ENCODE measurements at regions not wholly inside any gene's neighbourhood (a gene's known extent, or its start where the extent isn't known, plus 50 kb on each side); places are given as distances from the start of the nearest gene placed in this dataset.

- H2BK120ac ChIP-seq (ENCODE audit: low read depth, low read length) = no peak overlapping the region
- H3K27me3 ChIP-seq (ENCODE audit: control insufficient read depth, insufficient read depth, low read length) = no peaks in the 10 kb centered on the region
- intact Hi-C loops (cut with micrococcal nuclease) (no loop called here), dilution Hi-C loops (cut with HindIII; ENCODE audit: low sequenced_read_pairs, unreplicated experiment) (no loop called here), in situ Hi-C loops (cut with MboI; ENCODE audit: low sequenced_read_pairs) (loop anchor here (25.0 kb wide), 1 partner anchor 1245 kb away; the partner anchor contains the start of gene TMEM14B)
- H4K5ac ChIP-seq (ENCODE audit: low read depth, low read length) = no peak overlapping the region
- no peak overlapping the region for H3K9ac ChIP-seq (ENCODE audit: low read depth, low read length)
- no peak overlapping the region for H4K91ac ChIP-seq (ENCODE audit: insufficient read depth, low read depth, low read length)
- H3K23ac ChIP-seq (ENCODE audit: low read depth, low read length) = no peak overlapping the region
- no peak overlapping the region for H2AK5ac ChIP-seq (ENCODE audit: low read depth, low read length)
- H4K8ac ChIP-seq (ENCODE audit: low read depth in 2 of 2, low read length in 2 of 2) = no peak overlapping the region
- H3K9me3 ChIP-seq (ENCODE audit: control insufficient read depth, insufficient read depth, low read length) = no peaks in the 10 kb centered on the region
- no peak overlapping the region for H2BK5ac ChIP-seq (ENCODE audit: low read depth, low read length, poor library complexity, severe bottlenecking)
- H3K36me3 ChIP-seq (ENCODE audit: control insufficient read depth, insufficient read depth, low read length) = no peaks in the 10 kb centered on the region
- DNase-seq (no peak), ATAC-seq (ENCODE audit: low read depth) (no peak)
- H3K9me1 ChIP-seq (ENCODE audit: insufficient read depth, low read length) = no peaks in the 10 kb centered on the region
- no peak overlapping the region for H3K4ac ChIP-seq (ENCODE audit: low read depth, low read length)
- no peak overlapping the region for H2AK9ac ChIP-seq (replicated peaks; ENCODE audit: low read depth, low read length, poor library complexity)
- H3K4me1 ChIP-seq (ENCODE audit: control insufficient read depth, insufficient read depth, low read length) = peaks cover 2% of the 10 kb centered on the region; the same call in 1 of the 2 replicates
- no TSS peak for BruUV-seq (replicated peaks)
- H3K56ac ChIP-seq (ENCODE audit: extremely low read depth, insufficient read depth, low read length) = no peak overlapping the region
- no peak overlapping the region for H3K4me2 ChIP-seq (ENCODE audit: low read depth, low read length)
- H2BK15ac ChIP-seq (ENCODE audit: low read depth, low read length) = no peak overlapping the region
- TF ChIP-seq CHD1 (IDR thresholded peaks at IDR 0.05; ENCODE audit: low read depth, low read length) = no peak
- TF ChIP-seq MAFK (IDR thresholded peaks at IDR 0.05; ENCODE audit: low read depth, low read length) = no peak
- TF ChIP-seq POLR2A (IDR thresholded peaks at IDR 0.05; ENCODE audit: low read depth, low read length) = no peak
- TF ChIP-seq ELK1 (IDR thresholded peaks at IDR 0.05; ENCODE audit: borderline replicate concordance, low read depth, low read length) = no peak
- no peak for TF ChIP-seq MXI1 (IDR thresholded peaks at IDR 0.05; ENCODE audit: borderline replicate concordance, low read depth, low read length)
- no peak for TF ChIP-seq RCOR1 (IDR thresholded peaks at IDR 0.05; ENCODE audit: insufficient replicate concordance, low read length)
- no peak for TF ChIP-seq FOS (IDR thresholded peaks at IDR 0.05; ENCODE audit: low read depth, low read length)
- no peak for TF ChIP-seq RFX5 (IDR thresholded peaks at IDR 0.05; ENCODE audit: low read depth, low read length)
- no peak for TF ChIP-seq MAZ (IDR thresholded peaks at IDR 0.05; ENCODE audit: borderline replicate concordance, low read depth, low read length)
- no peak for TF ChIP-seq NFE2L2 (IDR thresholded peaks at IDR 0.05; ENCODE audit: low read depth, low read length)
- H4K20me1 ChIP-seq (ENCODE audit: insufficient read depth, low read length) = no peaks in the 10 kb centered on the region
- CTCF ChIA-PET = interaction anchor here (1.2 kb wide), 1 partner anchor 10 kb away, joined by 4 read pairs; no protein-coding TSS in a partner anchor
- POLR2A ChIA-PET (ENCODE audit: unreplicated experiment) = no interaction called here
- H3K18ac ChIP-seq (ENCODE audit: low read depth, low read length) = no peak overlapping the region
- no CpG with 5 or more reads among the region's 3 CpGs for WGBS, 2 experiments (ENCODE audit: extremely low coverage in 2 of 2, insufficient read length in 1 of 2)
- no peak overlapping the region for H3K4me3 ChIP-seq (ENCODE audit: insufficient read depth, low read depth, low read length)
- H2AFZ ChIP-seq (replicated peaks; ENCODE audit: low read length, poor library complexity) = no peak overlapping the region
- H2BK20ac ChIP-seq (ENCODE audit: low read depth, low read length) = no peak overlapping the region
- H3K14ac ChIP-seq (replicated peaks; ENCODE audit: low read depth, low read length) = no peak overlapping the region
- no peaks in the 10 kb centered on the region for H3K79me1 ChIP-seq (ENCODE audit: low read depth in 1 of 2, low read length in 2 of 2)
- no peak overlapping the region for H3K27ac ChIP-seq (ENCODE audit: insufficient read depth, low read length)
Observed at GRCh38 chr6:9492790-9493189, 922.1 kb downstream of the TFAP2A start.
